ENCODE measurements at regions not wholly inside any gene's neighbourhood (a gene's known extent, or its start where the extent isn't known, plus 50 kb on each side); places are given as distances from the start of the nearest gene placed in this dataset.

DNA sequence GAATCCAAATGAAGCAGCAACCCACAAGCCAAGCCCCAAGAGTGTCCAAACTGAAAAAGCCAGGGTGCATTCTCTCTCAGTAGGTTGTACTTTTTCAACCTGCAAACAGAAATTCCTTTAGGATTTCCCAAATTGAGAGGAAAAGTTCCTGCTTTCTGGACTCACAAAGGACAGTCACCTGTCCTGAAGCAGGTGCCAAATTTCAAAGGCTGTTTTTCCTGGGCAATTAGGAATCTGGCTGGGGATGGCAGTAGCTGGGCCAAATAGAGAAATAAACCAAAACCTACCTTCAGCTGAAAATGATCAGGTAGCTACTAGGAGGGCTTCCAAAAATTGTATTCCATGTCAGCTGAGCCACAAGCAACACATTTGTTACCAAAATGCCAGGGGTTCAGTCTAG lies 83.1 kb upstream of the TP63 start:
- FAIRE-seq, result no peak
- DNase-seq (ENCODE audit: insufficient read length, low spot score), result no peak

DNA sequence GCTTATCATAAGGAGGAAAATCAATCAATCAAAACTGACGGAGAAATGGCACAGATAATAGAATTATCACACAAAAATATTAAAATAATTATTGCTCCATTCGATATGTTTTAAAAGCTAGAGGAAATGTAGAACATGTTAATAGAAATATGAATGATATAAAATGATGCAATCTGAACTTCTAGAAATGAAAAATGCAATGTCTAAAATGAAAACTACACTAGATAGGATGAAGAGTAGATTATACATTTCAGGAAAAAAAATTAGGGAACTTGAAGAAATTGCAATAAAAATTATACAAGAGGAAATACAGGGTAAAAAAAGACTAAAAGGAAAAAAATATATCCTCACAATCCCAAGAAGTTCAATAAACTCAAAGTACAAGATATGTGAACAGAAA lies 80.2 kb upstream of the TP63 start:
- FAIRE-seq, result no peak
- DNase-seq (ENCODE audit: insufficient read length, low spot score), result no peak

DNA sequence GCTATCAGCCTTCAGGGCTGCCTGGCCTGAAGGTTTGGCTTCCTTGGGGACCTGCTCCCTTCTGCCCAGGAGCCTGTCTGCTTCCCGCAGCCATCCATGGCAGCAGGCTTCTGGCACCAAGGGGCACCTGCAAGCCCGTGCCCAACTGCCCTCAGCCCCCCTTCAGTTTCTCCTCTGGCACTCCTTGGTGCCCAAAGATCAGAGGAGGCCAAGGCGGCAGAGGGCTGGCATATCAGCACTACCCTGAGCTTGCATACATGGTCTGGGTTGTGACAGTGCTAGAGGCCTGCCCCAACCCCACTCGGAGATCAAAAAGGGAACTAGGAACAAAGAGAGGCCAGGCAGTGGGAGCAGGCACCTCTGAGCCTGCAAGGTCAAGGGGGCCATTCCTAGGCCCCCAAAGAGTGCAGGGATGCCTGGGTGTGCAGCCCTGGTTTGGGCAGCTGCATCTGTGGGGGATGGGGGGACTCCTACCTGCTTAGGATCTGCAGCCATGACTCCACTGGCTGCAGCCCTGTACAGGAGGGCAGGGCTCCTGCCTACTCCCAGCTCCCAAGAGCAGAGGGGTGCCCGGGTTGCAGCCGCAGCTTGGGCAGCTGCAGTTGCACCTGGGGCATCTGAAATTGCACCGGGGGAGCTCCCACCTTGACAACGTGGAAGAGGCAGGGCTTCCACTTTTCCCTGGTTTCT lies 76.2 kb upstream of the TP63 start:
- FAIRE-seq (no peak), DNase-seq (ENCODE audit: insufficient read length, low spot score) (no peak)

DNA sequence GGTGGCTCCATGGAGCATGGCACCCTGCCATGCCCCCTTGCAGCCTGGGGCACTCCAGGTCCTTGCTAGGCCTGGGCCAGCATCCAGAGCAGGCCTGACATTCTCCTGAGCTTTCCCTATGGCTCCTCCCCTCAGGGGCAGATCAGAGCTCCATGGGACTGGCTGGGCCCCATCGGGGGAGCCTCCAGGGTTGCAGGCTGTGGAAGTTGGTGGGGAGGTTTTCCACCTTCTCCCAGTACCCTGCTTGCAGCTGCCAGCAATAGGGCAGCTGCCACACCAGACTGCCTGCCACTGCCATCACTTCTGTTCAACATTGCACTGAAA lies 75.7 kb upstream of the TP63 start:
- FAIRE-seq (no peak), DNase-seq (ENCODE audit: insufficient read length, low spot score) (no peak)

DNA sequence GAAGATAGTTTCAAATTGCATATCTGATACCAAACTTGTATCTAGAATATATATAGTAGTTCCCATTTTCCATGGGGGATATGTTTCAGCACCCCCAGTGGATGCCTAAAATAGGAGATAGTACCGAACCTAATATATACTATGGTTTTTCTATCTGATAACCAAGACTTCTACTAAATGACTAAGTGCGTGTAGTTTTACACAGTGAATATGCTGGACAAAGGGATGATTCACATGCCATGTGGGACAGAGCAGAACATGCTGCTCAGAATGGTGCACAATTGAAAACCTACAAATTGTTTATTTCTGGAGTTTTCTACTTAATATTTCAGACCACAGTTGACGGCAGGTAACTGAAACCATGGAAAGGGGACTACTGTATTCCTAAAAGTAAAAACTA lies 73.4 kb upstream of the TP63 start:
- no peak for FAIRE-seq
- no peak for DNase-seq (ENCODE audit: insufficient read length, low spot score)

DNA sequence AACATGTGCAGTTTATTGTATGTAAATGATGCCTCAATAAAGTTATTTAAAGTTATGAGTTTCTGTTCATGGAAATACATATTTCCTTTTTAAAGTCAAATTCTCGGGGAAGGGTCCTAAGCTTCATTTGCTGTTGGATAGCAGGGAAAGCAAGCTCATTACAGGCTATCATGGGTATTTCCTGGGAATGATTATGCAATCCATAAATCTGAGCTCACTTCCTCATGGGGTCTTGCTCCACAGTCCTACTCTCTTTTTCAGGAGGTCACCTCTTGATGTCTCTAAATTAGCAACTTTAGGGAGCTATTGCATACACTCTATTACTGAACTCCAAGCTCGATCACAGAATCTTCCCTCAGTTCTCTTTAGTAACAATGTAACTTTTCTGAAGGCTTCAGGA lies 69.9 kb upstream of the TP63 start:
- FAIRE-seq (no peak), DNase-seq (ENCODE audit: insufficient read length, low spot score) (no peak)

DNA sequence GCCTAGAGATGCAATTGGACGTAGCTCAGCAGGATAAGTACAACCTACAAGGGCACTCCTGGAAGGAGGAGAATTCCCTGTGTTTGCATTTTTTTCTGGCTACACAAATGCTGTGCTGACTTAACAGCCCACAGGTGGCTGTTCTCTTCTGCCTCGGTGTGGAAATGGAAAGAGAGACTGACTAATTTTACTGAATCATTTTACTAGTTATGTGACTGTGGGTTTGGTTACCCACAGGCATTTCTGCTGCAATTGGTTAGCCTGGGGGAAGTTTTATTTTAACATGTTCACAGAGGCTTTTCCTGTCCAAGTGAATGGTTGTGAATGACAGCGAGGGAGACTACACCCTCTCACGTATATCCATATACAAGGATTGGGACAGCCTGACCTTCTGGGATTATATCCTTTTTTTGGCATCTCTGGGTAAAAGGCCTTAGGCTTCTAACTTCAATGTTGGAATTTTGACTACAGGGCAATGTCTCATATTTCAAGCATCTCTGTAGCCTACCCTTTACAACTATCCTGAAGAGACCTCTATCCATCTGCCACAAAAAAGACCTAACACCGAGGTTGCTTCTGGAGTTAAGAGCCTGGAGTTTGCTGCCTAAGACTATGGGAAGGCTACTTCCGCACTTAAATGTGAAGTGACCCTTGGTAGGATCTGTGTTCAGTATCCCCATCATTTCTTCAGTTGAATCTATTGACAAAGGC lies 67.2 kb upstream of the TP63 start:
- DNase-seq (ENCODE audit: insufficient read length, low spot score), result peak; percentile 40
- FAIRE-seq, result peak; percentile 72

DNA sequence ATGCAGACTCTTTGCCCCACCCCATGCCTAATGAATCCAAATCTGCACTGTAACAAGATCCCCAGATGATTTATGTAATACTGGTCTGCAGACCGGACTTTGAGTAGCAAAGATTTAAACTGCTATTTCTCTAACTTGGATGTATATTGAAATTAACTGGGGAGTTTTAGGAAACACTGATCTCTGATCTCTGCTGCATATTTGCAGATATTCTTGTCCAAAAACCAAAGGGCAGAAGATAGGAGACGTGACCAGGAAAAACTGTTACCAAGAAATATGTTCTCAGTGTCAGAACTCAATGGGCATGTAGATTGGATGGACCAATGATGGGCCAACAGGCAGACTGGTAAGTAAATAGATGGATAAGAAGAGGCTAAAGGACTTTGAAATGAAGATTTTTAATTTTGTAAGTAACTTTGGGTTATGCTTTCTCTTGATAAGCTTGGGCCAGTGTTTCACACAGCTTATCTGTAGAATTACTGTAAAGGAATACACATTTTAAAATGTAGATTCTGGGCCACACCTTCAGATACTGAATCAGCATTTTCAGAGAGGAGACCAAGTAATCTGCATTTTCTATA lies 64.5 kb upstream of the TP63 start:
- FAIRE-seq (no peak), DNase-seq (ENCODE audit: insufficient read length, low spot score) (no peak)

DNA sequence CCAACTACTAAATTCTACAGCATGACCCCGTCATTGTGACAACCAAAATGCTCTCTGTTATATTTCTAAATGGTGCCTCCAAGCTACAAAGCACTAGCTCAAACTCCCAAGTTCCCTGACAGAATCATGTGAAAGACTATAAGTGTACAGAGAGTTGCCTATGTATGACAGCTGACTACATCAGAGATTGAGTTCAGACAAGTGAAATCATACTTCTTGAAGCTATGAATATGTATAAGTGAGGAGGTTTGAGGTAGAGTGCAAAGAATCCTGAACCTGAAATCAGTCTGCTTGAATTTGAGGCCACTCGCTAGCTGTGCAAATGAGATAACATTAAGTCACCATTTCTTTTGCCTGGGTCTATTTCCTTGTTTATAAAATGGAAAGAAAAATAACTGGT lies 63.9 kb upstream of the TP63 start:
- DNase-seq (ENCODE audit: insufficient read length, low spot score) (no peak), FAIRE-seq (no peak)

DNA sequence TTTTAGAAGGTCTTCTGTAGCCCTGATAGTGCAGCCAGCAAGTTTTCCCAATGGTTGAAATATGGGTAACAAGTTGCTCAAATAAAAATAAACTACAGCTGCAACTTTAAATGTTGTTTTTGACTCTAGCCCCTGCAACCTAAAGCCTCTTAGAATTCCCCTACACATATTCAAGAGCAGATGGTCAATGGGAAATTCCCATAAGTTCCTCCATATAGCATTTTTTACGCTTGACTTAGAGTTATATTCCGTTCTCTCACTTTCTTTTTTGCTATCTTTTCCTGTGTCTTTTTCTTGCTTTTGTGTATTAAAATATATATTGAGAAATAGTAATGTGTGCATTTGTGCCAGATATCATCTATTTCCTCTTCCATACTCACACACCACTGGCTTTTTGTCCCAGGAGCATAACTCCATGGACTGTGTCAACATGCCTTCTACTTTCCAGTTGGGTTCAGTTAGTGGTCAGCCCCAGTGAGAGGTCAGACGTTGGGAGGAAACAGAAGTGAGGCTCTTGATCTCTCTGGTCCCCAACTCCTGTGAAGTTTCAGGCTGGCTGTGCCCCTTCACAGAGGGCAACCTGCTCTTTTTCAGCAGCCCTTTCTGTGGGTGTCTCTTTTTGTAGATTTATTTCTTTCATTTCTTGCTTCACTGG lies 63.3 kb upstream of the TP63 start:
- no peak for FAIRE-seq
- no peak for DNase-seq (ENCODE audit: insufficient read length, low spot score)

DNA sequence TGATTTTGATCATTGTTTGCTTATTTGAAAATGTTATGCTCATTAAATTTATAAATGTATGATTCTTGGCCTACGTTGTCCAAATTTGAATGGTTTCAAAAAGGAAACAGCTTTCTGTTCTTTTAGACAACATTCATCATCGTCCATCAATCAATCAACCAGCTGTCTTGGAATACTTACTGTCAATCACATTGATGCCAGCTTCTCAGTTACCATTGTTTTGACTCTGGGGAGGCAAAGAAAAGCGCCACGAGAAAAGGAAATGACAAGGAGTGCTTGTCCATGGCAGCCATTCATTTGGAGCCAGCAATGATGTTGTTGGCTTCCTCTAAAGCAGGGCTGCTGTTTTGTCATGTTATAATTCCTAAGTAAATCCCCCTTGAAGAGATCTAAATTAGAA lies 62.2 kb upstream of the TP63 start:
- FAIRE-seq (no peak), DNase-seq (ENCODE audit: insufficient read length, low spot score) (no peak)

DNA sequence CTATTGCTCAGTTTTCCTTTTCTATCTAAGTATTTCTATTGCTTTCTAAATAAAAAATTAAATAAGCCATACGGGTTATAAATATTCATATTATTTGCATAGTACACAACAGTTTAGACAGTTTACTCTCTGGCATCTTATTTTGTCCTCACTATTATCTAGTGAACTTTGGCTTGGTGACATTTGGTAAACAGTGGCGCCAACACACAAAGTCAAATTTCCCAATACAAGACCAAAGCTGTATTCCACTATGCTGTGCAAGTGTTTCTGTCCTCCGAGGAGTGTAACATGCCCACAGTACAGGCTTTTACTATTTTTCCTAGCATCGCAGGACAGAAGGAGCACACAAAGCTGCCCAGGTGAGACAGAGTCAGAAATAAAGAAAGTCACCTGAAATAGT lies 61.7 kb upstream of the TP63 start:
- DNase-seq (ENCODE audit: insufficient read length, low spot score), result no peak
- FAIRE-seq, result no peak

DNA sequence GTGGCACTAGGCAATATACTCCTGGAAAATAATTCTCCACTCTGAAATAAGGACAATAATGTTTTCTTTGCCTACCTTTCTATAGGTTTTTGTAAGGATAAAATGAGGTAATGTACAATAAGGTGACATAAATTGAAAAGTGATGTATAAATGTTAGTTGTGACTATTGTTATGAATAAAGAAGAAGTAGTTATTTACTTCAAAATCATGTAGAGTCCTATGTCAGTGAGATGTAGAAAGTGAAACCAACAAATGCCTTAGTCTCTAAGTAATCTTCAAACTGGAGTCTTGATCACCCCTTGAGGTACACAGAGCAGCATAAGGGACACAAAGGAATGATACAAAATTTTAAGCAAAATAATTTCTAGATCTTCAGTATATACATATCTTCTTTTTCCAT lies 60.3 kb upstream of the TP63 start:
- no peak for FAIRE-seq
- DNase-seq (ENCODE audit: insufficient read length, low spot score), result no peak

DNA sequence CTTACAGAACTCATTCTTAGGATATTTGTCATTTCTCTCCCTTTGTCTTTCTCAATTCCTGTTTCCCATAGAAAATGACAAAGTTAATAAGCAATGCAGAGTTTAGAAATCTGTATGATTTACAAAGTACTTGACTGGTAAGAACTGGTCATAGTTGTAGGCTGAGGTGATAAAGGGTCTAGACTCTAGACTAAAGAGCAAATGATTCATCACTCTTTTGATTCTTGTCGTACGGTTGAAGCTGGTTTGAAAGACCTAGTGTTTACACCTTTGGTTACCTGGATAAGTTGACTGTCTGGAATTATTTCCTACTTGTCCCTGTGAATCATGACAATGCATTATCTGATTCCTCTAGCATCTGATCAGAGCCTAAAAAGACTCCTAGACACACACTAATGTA lies 58.9 kb upstream of the TP63 start:
- FAIRE-seq, result no peak
- no peak for DNase-seq (ENCODE audit: insufficient read length, low spot score)

DNA sequence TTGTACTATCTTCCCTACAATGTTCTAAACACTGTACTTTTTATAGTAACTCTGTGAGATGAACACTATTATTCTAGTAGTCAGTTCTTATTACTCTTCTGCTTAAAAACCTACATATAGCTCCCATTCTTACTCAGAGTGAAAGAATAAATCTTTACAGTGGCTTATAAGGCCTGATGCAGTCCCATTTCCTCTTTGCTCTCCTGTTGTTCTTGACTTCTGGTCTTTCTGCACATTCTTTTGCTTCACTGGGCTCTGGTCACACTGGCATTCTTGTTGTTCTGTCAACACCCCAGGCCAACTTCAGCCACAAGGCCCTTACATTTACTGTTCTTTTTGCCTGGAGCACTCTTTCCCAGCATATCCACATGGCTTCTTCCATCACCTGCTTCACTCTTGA lies 58.2 kb upstream of the TP63 start:
- FAIRE-seq, result no peak

DNA sequence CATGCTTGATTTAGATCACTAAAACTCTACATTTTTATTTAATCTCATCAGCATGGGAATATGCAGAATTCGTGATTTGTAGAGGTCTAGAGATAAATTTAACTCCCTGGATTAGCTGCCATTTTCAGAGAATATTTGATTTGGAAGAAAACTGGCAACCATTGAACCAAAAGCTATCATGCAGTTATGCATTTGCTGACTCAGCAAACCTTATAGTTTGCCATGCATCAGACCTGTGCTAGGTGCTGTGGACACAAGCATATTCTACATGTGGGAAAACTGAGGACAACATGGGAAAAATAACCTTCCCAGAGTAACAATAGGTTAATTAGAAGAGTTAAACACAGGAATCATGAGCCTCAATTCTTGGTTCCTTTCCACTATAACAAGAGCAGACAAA lies 54.7 kb upstream of the TP63 start:
- DNase-seq (ENCODE audit: insufficient read length, low spot score) (no peak), FAIRE-seq (no peak)

More for the DNA sequence above, 58.2 kb upstream of the TP63 start:
- no peak for DNase-seq (ENCODE audit: insufficient read length, low spot score)

DNA sequence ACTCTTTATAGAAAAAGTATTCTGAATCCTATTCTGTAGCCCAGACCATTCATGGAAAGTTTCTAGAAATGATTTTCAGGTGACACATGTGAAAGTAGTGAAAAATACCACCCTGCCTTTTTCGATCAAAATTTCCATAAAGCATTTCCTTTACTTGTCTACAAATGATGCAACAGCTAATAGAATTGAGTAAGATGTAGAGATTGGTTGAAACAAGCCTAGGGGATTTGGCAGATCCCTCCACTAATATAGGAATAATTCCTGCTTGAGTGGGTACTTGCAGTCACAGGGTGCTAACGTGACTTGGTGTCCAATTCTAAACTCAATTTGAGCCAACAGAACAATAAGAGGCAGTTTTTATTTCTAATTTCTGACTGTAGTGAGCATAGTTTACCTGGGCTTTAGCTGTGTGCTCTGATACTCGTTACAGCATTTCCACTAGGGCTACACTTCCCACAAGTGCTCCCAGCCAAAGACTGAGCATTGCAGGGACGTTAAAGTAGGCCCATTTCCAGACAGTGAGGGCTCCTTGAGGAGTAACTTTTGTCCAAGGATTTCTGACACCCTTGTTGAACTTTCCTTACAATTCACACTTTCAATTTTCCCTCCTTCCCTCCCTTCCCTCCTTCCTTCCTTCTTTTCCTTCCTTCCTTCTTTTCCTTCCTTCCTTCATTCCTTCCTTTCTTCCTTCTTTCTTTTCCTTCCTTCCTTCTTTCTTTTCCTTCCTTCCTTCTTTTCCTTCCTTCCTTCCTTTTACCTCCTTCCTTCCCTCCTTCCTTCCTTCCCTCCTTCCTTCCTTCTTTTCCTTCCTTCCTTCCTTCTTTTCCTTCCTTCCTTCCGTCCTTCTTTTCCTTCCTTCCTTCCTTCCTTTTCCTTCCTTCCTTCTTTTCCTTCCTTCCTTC lies 53.9 kb upstream of the TP63 start:
- no peak for DNase-seq (ENCODE audit: insufficient read length, low spot score)
- no peak for FAIRE-seq

DNA sequence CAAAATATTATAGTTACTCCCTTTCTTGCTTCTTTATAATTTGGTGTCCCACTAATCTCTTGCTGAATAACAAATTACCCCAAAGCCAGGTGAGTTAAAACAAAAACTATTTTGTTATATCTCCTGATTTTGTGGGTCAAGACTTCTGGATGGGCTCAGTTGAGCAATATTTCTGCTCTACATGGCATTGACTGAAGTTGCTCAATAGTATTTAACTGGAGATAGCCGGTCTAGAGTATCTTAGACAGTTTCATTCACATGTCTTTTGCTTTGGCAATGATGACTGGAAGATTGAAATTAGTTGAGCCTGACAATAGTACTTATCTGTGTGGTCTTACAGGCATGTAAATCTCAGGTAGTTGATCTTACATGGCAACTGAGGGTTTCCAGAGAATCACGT lies 51.0 kb upstream of the TP63 start:
- DNase-seq (ENCODE audit: insufficient read length, low spot score) (no peak), FAIRE-seq (no peak)

All from HTR-8/SVneo (cell line).